ENCODE measurements at regions not wholly inside any gene's neighbourhood (a gene's known extent, or its start where the extent isn't known, plus 50 kb on each side); places are given as distances from the start of the nearest gene placed in this dataset.
A peak's percentile ranks its signal among the peaks of the same experiment; 100 is the strongest.

GRCh38 chr5:35336230-35336629 lies 105.9 kb upstream of the PRLR start:
- Mint-ChIP-seq H3K27ac (ENCODE audit: unreplicated experiment) (no peak overlapping the region), H3K4me3 (no peak overlapping the region), H3K27me3 (ENCODE audit: low read depth) (no peaks in the 10 kb centered on the region), H3K36me3 (ENCODE audit: low read depth) (no peaks in the 10 kb centered on the region), H3K9me3 (no peaks in the 10 kb centered on the region), H3K4me1 (peaks cover 35% of the 10 kb centered on the region)
- TF ChIP-seq CTCF (conservative IDR thresholded peaks at IDR 0.05): no peak
- DNase-seq (ENCODE audit: low read depth, low spot score): no peak

- H3K9me3 Mint-ChIP-seq: no peaks in the 10 kb centered on the region
- no peak overlapping the region for H3K27ac Mint-ChIP-seq (ENCODE audit: unreplicated experiment)
- DNase-seq (ENCODE audit: low read depth, low spot score): no peak
- no peaks in the 10 kb centered on the region for H3K36me3 Mint-ChIP-seq (ENCODE audit: low read depth)
- H3K27me3 Mint-ChIP-seq (ENCODE audit: low read depth): no peaks in the 10 kb centered on the region
- peak overlapping the region; percentile 24 for H3K4me3 Mint-ChIP-seq
- H3K4me1 Mint-ChIP-seq: peaks cover 35% of the 10 kb centered on the region
- no peak for TF ChIP-seq CTCF (conservative IDR thresholded peaks at IDR 0.05)
Measured at GRCh38 chr5:35335752-35336151, 105.5 kb upstream of the PRLR start.

- peaks cover 3% of the 10 kb centered on the region for H3K9me3 Mint-ChIP-seq
- no peak for DNase-seq (ENCODE audit: low read depth, low spot score)
- no peak overlapping the region for H3K27ac Mint-ChIP-seq (ENCODE audit: unreplicated experiment)
- H3K36me3 Mint-ChIP-seq (ENCODE audit: low read depth): no peaks in the 10 kb centered on the region
- no peak for TF ChIP-seq CTCF (conservative IDR thresholded peaks at IDR 0.05)
- no peak overlapping the region for H3K4me3 Mint-ChIP-seq
- H3K4me1 Mint-ChIP-seq: peaks cover 35% of the 10 kb centered on the region
- no peaks in the 10 kb centered on the region for H3K27me3 Mint-ChIP-seq (ENCODE audit: low read depth)
Measured at GRCh38 chr5:35333366-35333765, 103.1 kb upstream of the PRLR start.

GRCh38 chr5:35331956-35332950 lies 102.0 kb upstream of the PRLR start:
- no peaks in the 10 kb centered on the region for H3K27me3 Mint-ChIP-seq (ENCODE audit: low read depth)
- peaks cover 25% of the 10 kb centered on the region for H3K4me1 Mint-ChIP-seq
- no peak overlapping the region for H3K4me3 Mint-ChIP-seq
- peaks cover 7% of the 10 kb centered on the region for H3K9me3 Mint-ChIP-seq
- no peak overlapping the region for H3K27ac Mint-ChIP-seq (ENCODE audit: unreplicated experiment)
- no peak for DNase-seq (ENCODE audit: low read depth, low spot score)
- H3K36me3 Mint-ChIP-seq (ENCODE audit: low read depth): peaks cover under 1% of the 10 kb centered on the region
- no peak for TF ChIP-seq CTCF (conservative IDR thresholded peaks at IDR 0.05)

GRCh38 chr5:35325836-35326235 lies 95.5 kb upstream of the PRLR start:
- H3K27me3 Mint-ChIP-seq (ENCODE audit: low read depth): no peaks in the 10 kb centered on the region
- peaks cover 6% of the 10 kb centered on the region for H3K36me3 Mint-ChIP-seq (ENCODE audit: low read depth)
- H3K4me1 Mint-ChIP-seq: no peaks in the 10 kb centered on the region
- H3K4me3 Mint-ChIP-seq: no peak overlapping the region
- peaks cover 13% of the 10 kb centered on the region for H3K9me3 Mint-ChIP-seq
- TF ChIP-seq CTCF (conservative IDR thresholded peaks at IDR 0.05): no peak
- DNase-seq (ENCODE audit: low read depth, low spot score): no peak
- H3K27ac Mint-ChIP-seq (ENCODE audit: unreplicated experiment): no peak overlapping the region
